Right lobe of liver (tissue), 4 donors: ENCODE measurements at regions not wholly inside any gene's neighbourhood (a gene's known extent, or its start where the extent isn't known, plus 50 kb on each side); places are given as distances from the start of the nearest gene placed in this dataset.

ENCODE experiments used
- CTCF ChIP-seq, 4 donors: fragments of 200-600 bp in 3 of 4; fragments of 450-650 bp in 1 of 4; IDR thresholded peaks; one replicate each; pipeline versions ENCODE4 v1.5.1 to v1.8.0; 2016 to 2022; ENCODE audit warnings: antibody characterized with exemption in 4 of 4, mild to moderate bottlenecking in 2 of 4
- POLR2A ChIP-seq: fragments of 450-650 bp; IDR thresholded peaks from one replicate; pipeline ENCODE4 v1.6.1; 2017; ENCODE audit warnings: antibody characterized with exemption, mild to moderate bottlenecking
- donor health status: DM: no; HTN: no; CAD: no.
- donor health status: DM: no; HTN: no; CAD: no.
- donor health status: DM: no; HTN: yes; CAD: no.

GRCh38 chr12:131345521-131346436 is 365.1 kb upstream of the SFSWAP start:
- TF ChIP-seq CTCF (IDR thresholded peaks at IDR 0.05) = no peak
- TF ChIP-seq POLR2A = no peak
